GM12873 (cell line): ENCODE measurements at regions not wholly inside any gene's neighbourhood (a gene's known extent, or its start where the extent isn't known, plus 50 kb on each side); places are given as distances from the start of the nearest gene placed in this dataset.

ENCODE experiments used
- TF ChIP-seq, protein P1 (sequence below): IDR thresholded peaks from 2 replicates; pipeline ENCODE4 v1.5.1; 2012; ENCODE audit warnings: low read depth, mild to moderate bottlenecking, moderate library complexity, low read length, control low read depth; ENCODE audit not compliant: insufficient read depth; ENCODE audit errors: missing control alignments

DNA sequence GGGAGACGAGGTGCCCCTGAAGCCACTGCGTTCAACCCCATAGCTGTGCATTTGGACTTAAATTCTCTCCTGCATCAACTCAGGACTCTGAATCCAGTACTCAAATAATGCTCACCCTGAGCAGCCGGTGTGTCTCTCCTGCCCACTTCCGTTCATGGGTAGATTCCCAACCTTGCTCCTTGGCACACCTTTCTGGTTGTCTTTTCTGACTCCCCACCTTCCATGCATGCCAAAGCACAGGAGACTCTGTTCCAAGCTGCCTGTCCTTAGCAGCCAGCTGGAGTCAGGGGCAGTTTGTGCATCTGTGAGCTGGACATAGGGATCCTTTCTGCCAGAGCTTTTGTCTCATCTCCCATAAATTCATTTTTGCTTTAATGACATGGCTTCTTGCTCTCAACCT is 1242.5 kb downstream of the TBC1D22A start:
- TF ChIP-seq, protein P1, sequence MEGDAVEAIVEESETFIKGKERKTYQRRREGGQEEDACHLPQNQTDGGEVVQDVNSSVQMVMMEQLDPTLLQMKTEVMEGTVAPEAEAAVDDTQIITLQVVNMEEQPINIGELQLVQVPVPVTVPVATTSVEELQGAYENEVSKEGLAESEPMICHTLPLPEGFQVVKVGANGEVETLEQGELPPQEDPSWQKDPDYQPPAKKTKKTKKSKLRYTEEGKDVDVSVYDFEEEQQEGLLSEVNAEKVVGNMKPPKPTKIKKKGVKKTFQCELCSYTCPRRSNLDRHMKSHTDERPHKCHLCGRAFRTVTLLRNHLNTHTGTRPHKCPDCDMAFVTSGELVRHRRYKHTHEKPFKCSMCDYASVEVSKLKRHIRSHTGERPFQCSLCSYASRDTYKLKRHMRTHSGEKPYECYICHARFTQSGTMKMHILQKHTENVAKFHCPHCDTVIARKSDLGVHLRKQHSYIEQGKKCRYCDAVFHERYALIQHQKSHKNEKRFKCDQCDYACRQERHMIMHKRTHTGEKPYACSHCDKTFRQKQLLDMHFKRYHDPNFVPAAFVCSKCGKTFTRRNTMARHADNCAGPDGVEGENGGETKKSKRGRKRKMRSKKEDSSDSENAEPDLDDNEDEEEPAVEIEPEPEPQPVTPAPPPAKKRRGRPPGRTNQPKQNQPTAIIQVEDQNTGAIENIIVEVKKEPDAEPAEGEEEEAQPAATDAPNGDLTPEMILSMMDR, result no peak

GRCh38 chr22:48004038-48004437 is 1241.6 kb downstream of the TBC1D22A start:
- TF ChIP-seq, protein P1, result no peak

- TF ChIP-seq, protein P1, result no peak
Observed at GRCh38 chr22:48001101-48001500, 1238.7 kb downstream of the TBC1D22A start.

DNA sequence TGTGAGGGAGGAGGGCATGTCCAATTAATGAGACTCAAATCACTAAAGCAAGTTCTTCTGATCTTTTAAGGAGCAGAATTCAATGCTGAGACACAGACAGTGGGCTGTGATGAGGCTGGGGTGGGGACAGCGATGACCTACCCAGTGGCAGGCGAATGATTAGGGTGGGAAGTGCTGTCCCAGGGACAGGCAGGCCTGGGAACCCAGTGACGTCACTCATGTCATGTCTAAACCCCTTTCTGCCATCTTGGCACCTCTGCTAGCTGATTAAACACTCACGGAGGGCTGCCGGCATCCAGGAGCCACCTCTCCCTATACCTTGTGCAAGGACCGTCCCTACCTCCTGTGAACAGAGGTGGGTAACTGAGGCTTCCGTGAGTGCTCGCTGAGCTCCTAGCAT is 1235.2 kb downstream of the TBC1D22A start:
- TF ChIP-seq, protein P1, result no peak

- TF ChIP-seq, protein P1, result no peak
Observed at GRCh38 chr22:47997052-47997590, 1234.7 kb downstream of the TBC1D22A start.

GRCh38 chr22:47996446-47996857 is 1234.0 kb downstream of the TBC1D22A start:
- TF ChIP-seq, protein P1, result no peak

- TF ChIP-seq, protein P1, result no peak
Observed at GRCh38 chr22:47995718-47996117, 1233.3 kb downstream of the TBC1D22A start.
